GM12878 (cell line): ENCODE measurements at regions not wholly inside any gene's neighbourhood (a gene's known extent, or its start where the extent isn't known, plus 50 kb on each side); places are given as distances from the start of the nearest gene placed in this dataset.

Experiments
- ATAC-seq: fragments of 200-7000 bp; cut with Tn5 transposase; 3 replicates; pipeline ENCODE4 v1.9.1; 2020; ENCODE audit warnings: mild to moderate bottlenecking, moderate library complexity
- BruUV-seq: library from RNA; stranded (reverse); fragments of 400-500 nt; replicated peaks from 2 replicates; lab custom pipeline; 2021; lab: Mats Ljungman, UMichigan
- CTCF ChIA-PET: fragments of 300-600 bp; sonication (Branson Sonifier 250); formaldehyde crosslinking; extraction: SDS; loops from one replicate; lab custom pipeline; 2021; ENCODE audit warnings: inconsistent platforms; lab: Yijun Ruan, JAX
- POLR2A ChIA-PET: fragments of 350-600 bp; formaldehyde crosslinking; extraction: SDS; loops from one replicate; lab custom pipeline; 2021; ENCODE audit warnings: inconsistent platforms; lab: Charles Lee
- RAD21 ChIA-PET: fragments of 300-600 bp; sonication (Branson Sonifier 250); formaldehyde crosslinking; loops from one replicate; lab custom pipeline; 2023; ENCODE audit warnings: antibody characterized with exemption; ENCODE audit not compliant: unreplicated experiment; lab: Charles Lee
- SMC1A ChIA-PET: fragments of 300-600 bp; sonication (Branson Sonifier 250); formaldehyde crosslinking; loops from one replicate; lab custom pipeline; 2023; ENCODE audit not compliant: unreplicated experiment, uncharacterized antibody; lab: Charles Lee
- DNase-seq: peaks from one replicate; pipeline ENCODE4 v3.0.0-alpha.2; 2011; ENCODE audit warnings: low read depth, low spot score
- FAIRE-seq: peaks from 3 replicates; lab custom pipeline; 2011; peaks lifted over from hg19 to GRCh38; lab: Jason Lieb, UNC
- H2AFZ ChIP-seq: 2 replicates; pipeline ENCODE4 v1.6.0; 2011; ENCODE audit warnings: low read depth, low read length, control low read depth; ENCODE audit not compliant: control insufficient read depth
- H3K27ac ChIP-seq: 2 replicates; pipeline ENCODE4 v1.5.1; 2011; ENCODE audit warnings: control low read depth; ENCODE audit not compliant: control insufficient read depth, insufficient read depth
- H3K27me3 ChIP-seq, 2 experiments: replicated peaks in 1 of 2; 2 replicates each; pipeline versions ENCODE4 v1.6.0 to v1.6.1; 2011; ENCODE audit warnings: low read length in 1 of 2; ENCODE audit not compliant: control insufficient read depth in 2 of 2, insufficient read depth in 2 of 2
- H3K36me3 ChIP-seq, 2 experiments: 2 replicates each; pipeline ENCODE4 v1.5.1; 2011; ENCODE audit warnings: low read length in 1 of 2; ENCODE audit not compliant: control insufficient read depth in 2 of 2, insufficient read depth in 2 of 2
- H3K4me1 ChIP-seq: 2 replicates; pipeline ENCODE4 v1.6.1; 2011; ENCODE audit warnings: mild to moderate bottlenecking, low read length, moderate library complexity, mixed read lengths; ENCODE audit not compliant: control insufficient read depth, insufficient read depth
- H3K4me2 ChIP-seq: 2 replicates; pipeline ENCODE4 v1.6.0; 2011; ENCODE audit warnings: control low read depth; ENCODE audit not compliant: control insufficient read depth, insufficient read depth
- H3K4me3 ChIP-seq: fragments of 200-600 bp; sonication (generic); 2 replicates; pipeline ENCODE4 v1.5.1; 2016
- H3K79me2 ChIP-seq: 2 replicates; pipeline ENCODE4 v1.6.0; 2011; ENCODE audit warnings: low read length; ENCODE audit not compliant: control insufficient read depth, insufficient read depth
- H3K9ac ChIP-seq: 2 replicates; pipeline ENCODE4 v1.8.0; 2011; ENCODE audit warnings: low read length, control low read depth, mixed read lengths; ENCODE audit not compliant: control insufficient read depth, insufficient read depth
- H3K9me3 ChIP-seq: replicated peaks from 3 replicates; pipeline ENCODE4 v1.5.1; 2011; ENCODE audit warnings: mild to moderate bottlenecking, low read length; ENCODE audit not compliant: control insufficient read depth, insufficient read depth
- H4K20me1 ChIP-seq: 2 replicates; pipeline ENCODE4 v1.6.0; 2011; ENCODE audit not compliant: control insufficient read depth, insufficient read depth
- BCL3 ChIP-seq: IDR thresholded peaks from 2 replicates; pipeline ENCODE4 v1.6.1; 2011; ENCODE audit warnings: borderline replicate concordance, low read depth, mild to moderate bottlenecking, moderate library complexity, low read length; ENCODE audit not compliant: insufficient read depth, poor library complexity, severe bottlenecking
- BCLAF1 ChIP-seq: fragments of 450-650 bp; IDR thresholded peaks from 2 replicates; pipeline ENCODE4 v1.6.1; 2017; ENCODE audit warnings: antibody characterized with exemption, mild to moderate bottlenecking, moderate library complexity
- BRCA1 ChIP-seq: IDR thresholded peaks from 2 replicates; pipeline ENCODE4 v1.6.1; 2011; ENCODE audit warnings: low read depth, low read length, improper control_type of control experiment
- CBFB ChIP-seq: IDR thresholded peaks from 2 replicates; pipeline ENCODE4 v1.6.1; 2016; ENCODE audit warnings: antibody characterized with exemption, low read depth
- NFYB ChIP-seq: IDR thresholded peaks from 2 replicates; pipeline ENCODE4 v1.6.1; 2011; ENCODE audit warnings: low read depth, mild to moderate bottlenecking, low read length, improper control_type of control experiment, moderate library complexity; ENCODE audit not compliant: insufficient read depth
- PBX3 ChIP-seq: IDR thresholded peaks from 2 replicates; pipeline ENCODE4 v1.6.1; 2011; ENCODE audit warnings: mild to moderate bottlenecking, low read depth, low read length, moderate library complexity; ENCODE audit not compliant: insufficient replicate concordance
- RAD51 ChIP-seq: fragments of 450-650 bp; IDR thresholded peaks from 2 replicates; pipeline ENCODE4 v1.6.1; 2016; ENCODE audit warnings: moderate library complexity, mild to moderate bottlenecking, inconsistent platforms
- SPI1 ChIP-seq: IDR thresholded peaks from 2 replicates; pipeline ENCODE4 v1.6.1; 2011; ENCODE audit warnings: low read depth, mild to moderate bottlenecking, low read length, moderate library complexity, borderline replicate concordance; ENCODE audit not compliant: insufficient read depth
- TBL1XR1 ChIP-seq: IDR thresholded peaks from 2 replicates; pipeline ENCODE4 v1.6.1; 2012; ENCODE audit warnings: low read depth, low read length, improper control_type of control experiment
- ZNF217 ChIP-seq: fragments of 450-650 bp; IDR thresholded peaks from 2 replicates; pipeline ENCODE4 v1.6.1; 2017; ENCODE audit warnings: antibody characterized with exemption, mild to moderate bottlenecking
- WGBS: methylation state at CpG from one replicate; pipeline ENCODE4 v1.1.6; 2016; ENCODE audit warnings: low lambda C conversion rate; ENCODE audit not compliant: insufficient replicate concordance, insufficient coverage; ENCODE audit errors: missing lambda C conversion rate; 5-methylcytosine and 5-hydroxymethylcytosine counted together
- in situ Hi-C: fragments of 300-500 bp; cut with MboI; formaldehyde crosslinking; loops from 9 replicates; pipeline ENCODE4 v1.14.3; 2018; ENCODE audit warnings: mixed read lengths
- intact Hi-C: fragments of 100-400 bp; cut with micrococcal nuclease; formaldehyde crosslinking; loops from one replicate; pipeline ENCODE4 v1.14.2; 2022; ENCODE audit not compliant: unreplicated experiment

- FAIRE-seq (no peak), ATAC-seq (no peak), DNase-seq (no peak)
- Histone ChIP-seq H3K36me3 (no peaks in the 10 kb centered on the region), H3K4me2 (no peak overlapping the region), H2AFZ (no peak overlapping the region), H4K20me1 (no peaks in the 10 kb centered on the region), H3K79me2 (no peaks in the 10 kb centered on the region), H3K9ac (no peak overlapping the region), H3K4me3 (no peak overlapping the region), H3K9me3 (no peaks in the 10 kb centered on the region), H3K27me3 (no peaks in the 10 kb centered on the region; a peak in 1 of 4 replicates), H3K4me1 (no peaks in the 10 kb centered on the region), H3K27ac (no peak overlapping the region)
- intact Hi-C loops (no loop called here), in situ Hi-C loops (no loop called here)
- RAD21 ChIA-PET: no interaction called here
- no peak for TF ChIP-seq BCLAF1
- TF ChIP-seq PBX3: no peak
- no peak for TF ChIP-seq CBFB
- TF ChIP-seq TBL1XR1: no peak
- no peak for TF ChIP-seq NFYB
- TF ChIP-seq BCL3: no peak
- no peak for TF ChIP-seq RAD51
- TF ChIP-seq SPI1: no peak
- no peak for TF ChIP-seq BRCA1
- no peak for TF ChIP-seq ZNF217
- 61% methylated on average over 2 of the region's 2 CpGs for WGBS
- SMC1A ChIA-PET: interaction anchor here (1.6 kb wide), 1 partner anchor 23 kb away, joined by 3 read pairs; no protein-coding TSS in a partner anchor
- no TSS peak for BruUV-seq
- CTCF ChIA-PET: interaction anchor here (0.9 kb wide), 1 partner anchor 788 kb away, joined by 3 read pairs; no protein-coding TSS in a partner anchor
- POLR2A ChIA-PET: no interaction called here
These were observed 64.3 kb downstream of the DMAC1 start for GRCh38 chr9:7735311-7735710.
